A549 (cell line): ENCODE measurements at regions not wholly inside any gene's neighbourhood (a gene's known extent, or its start where the extent isn't known, plus 50 kb on each side); places are given as distances from the start of the nearest gene placed in this dataset.

ENCODE experiments used
- ATAC-seq, 2 experiments: fragments of 200-7000 bp in 1 of 2; fragments of >200 bp in 1 of 2; cut with Nextera tagmentation in 1 of 2; cut with Tn5 transposase in 1 of 2; 3 replicates each; pipeline versions ENCODE4 v1.8.0 to v1.9.1; 2018 to 2020; ENCODE audit warnings: mild to moderate bottlenecking in 1 of 2, moderate library complexity in 1 of 2
- CTCF ChIA-PET: fragments of 300-600 bp; sonication (Branson Sonifier 250); formaldehyde crosslinking; extraction: SDS; loops from one replicate; lab custom pipeline; 2021; ENCODE audit warnings: antibody characterized with exemption, inconsistent platforms; lab: Yijun Ruan, JAX
- POLR2A ChIA-PET: fragments of 350-600 bp; formaldehyde crosslinking; extraction: SDS; loops from one replicate; lab custom pipeline; 2021; ENCODE audit warnings: antibody characterized with exemption, inconsistent platforms; lab: Yijun Ruan, JAX
- DNase-seq, 2 experiments: peaks; one replicate each; pipeline versions ENCODE4 v3.0.0 to v3.0.0-alpha.2; 2011 to 2016; ENCODE audit warnings: low read depth in 1 of 2, low spot score in 1 of 2
- FAIRE-seq: peaks from 2 replicates; lab custom pipeline; 2011; peaks lifted over from hg19 to GRCh38; lab: Jason Lieb, UNC
- H3K27ac ChIP-seq, 2 experiments: fragments of >200 bp; sonication (Bioruptor Twin); formaldehyde crosslinking; 3 replicates each; pipeline ENCODE4 v1.5.1; 2016 to 2017
- H3K4me1 ChIP-seq: fragments of >200 bp; sonication (Bioruptor Twin); formaldehyde crosslinking; 3 replicates; pipeline ENCODE4 v1.6.1; 2016
- H3K4me2 ChIP-seq: fragments of >200 bp; sonication (Bioruptor Twin); formaldehyde crosslinking; 3 replicates; pipeline ENCODE4 v1.6.1; 2016
- H3K4me3 ChIP-seq: fragments of >200 bp; sonication (Bioruptor Twin); formaldehyde crosslinking; 3 replicates; pipeline ENCODE4 v1.5.1; 2016
- H3K9me3 ChIP-seq: fragments of >200 bp; sonication (Bioruptor Twin); formaldehyde crosslinking; 3 replicates; pipeline ENCODE4 v1.6.1; 2016
- BHLHE40 ChIP-seq: IDR thresholded peaks from 2 replicates; pipeline ENCODE4 v1.6.1; 2012; ENCODE audit warnings: low read depth, low read length, inconsistent platforms
- CBX8 ChIP-seq: fragments of 200-600 bp; sonication (generic); IDR thresholded peaks from 2 replicates; pipeline ENCODE4 v1.6.1; 2016
- ESRRA ChIP-seq: fragments of 150-350 bp; IDR thresholded peaks from 2 replicates; pipeline ENCODE4 v1.6.1; 2014; ENCODE audit warnings: mild to moderate bottlenecking, low read length, borderline replicate concordance
- HOXA7 ChIP-seq: fragments of 250-450 bp; sonication (Bioruptor Pico); IDR thresholded peaks from 2 replicates; pipeline ENCODE4 v1.5.0; 2020; ENCODE audit warnings: mild to moderate bottlenecking, moderate library complexity
- JUN ChIP-seq, 2 experiments: fragments of >200 bp; sonication (Bioruptor Twin); formaldehyde crosslinking; IDR thresholded peaks; 2 replicates in 1 of 2; 3 replicates in 1 of 2; pipeline ENCODE4 v1.6.1; 2016 to 2017
- JUNB ChIP-seq: fragments of >200 bp; sonication (Bioruptor Twin); formaldehyde crosslinking; IDR thresholded peaks from 2 replicates; pipeline ENCODE4 v1.6.1; 2016
- KDM1A ChIP-seq: fragments of 200-600 bp; sonication (generic); IDR thresholded peaks from 2 replicates; pipeline ENCODE4 v1.6.1; 2016; ENCODE audit warnings: low read depth, mild to moderate bottlenecking
- KDM5A ChIP-seq: fragments of 200-600 bp; sonication (generic); IDR thresholded peaks from 2 replicates; pipeline ENCODE4 v1.6.1; 2016; ENCODE audit warnings: antibody characterized with exemption, mild to moderate bottlenecking
- MAZ ChIP-seq: fragments of 150-350 bp; IDR thresholded peaks from 2 replicates; pipeline ENCODE4 v1.6.1; 2014; ENCODE audit warnings: antibody characterized with exemption, low read depth, low read length, borderline replicate concordance
- NPAS2 ChIP-seq: fragments of 250-450 bp; sonication (Bioruptor Pico); IDR thresholded peaks from 2 replicates; pipeline ENCODE4 v1.8.0; 2022; ENCODE audit warnings: mild to moderate bottlenecking, moderate library complexity, borderline replicate concordance
- NR3C1 ChIP-seq: fragments of >200 bp; sonication (Bioruptor Twin); formaldehyde crosslinking; IDR thresholded peaks from 3 replicates; pipeline ENCODE4 v1.6.1; 2017
- PBX3 ChIP-seq: IDR thresholded peaks from 2 replicates; pipeline ENCODE4 v1.6.1; 2012
- RARB ChIP-seq: fragments of 250-450 bp; sonication (Bioruptor Pico); IDR thresholded peaks from 2 replicates; pipeline ENCODE4 v1.8.0; 2021; ENCODE audit warnings: mild to moderate bottlenecking, moderate library complexity
- REST ChIP-seq: fragments of 200-600 bp; sonication (generic); IDR thresholded peaks from 2 replicates; pipeline ENCODE4 v1.6.1; 2016; ENCODE audit warnings: antibody characterized with exemption, mild to moderate bottlenecking, moderate library complexity
- RFX5 ChIP-seq: fragments of 450-650 bp; IDR thresholded peaks from 2 replicates; pipeline ENCODE4 v1.7.1; 2014; ENCODE audit warnings: antibody characterized with exemption, mild to moderate bottlenecking, moderate library complexity
- SREBF2 ChIP-seq: fragments of 450-650 bp; IDR thresholded peaks from 2 replicates; pipeline ENCODE4 v1.6.1; 2014; ENCODE audit warnings: mild to moderate bottlenecking, moderate library complexity
- TFCP2L1 ChIP-seq: fragments of 250-450 bp; sonication (Bioruptor Pico); IDR thresholded peaks from 2 replicates; pipeline ENCODE4 v1.5.0; 2021; ENCODE audit warnings: mild to moderate bottlenecking
- ZC3H11A ChIP-seq: fragments of 450-650 bp; IDR thresholded peaks from 2 replicates; pipeline ENCODE4 v1.6.1; 2014; ENCODE audit warnings: antibody characterized with exemption, mild to moderate bottlenecking
- ZSCAN20 ChIP-seq: fragments of 250-450 bp; sonication (Bioruptor Pico); IDR thresholded peaks from 2 replicates; pipeline ENCODE4 v1.8.0; 2022; ENCODE audit warnings: mild to moderate bottlenecking, moderate library complexity
- WGBS: methylation state at CpG from one replicate; pipeline ENCODE4 v1.1.6; 2017; ENCODE audit errors: missing lambda C conversion rate; 5-methylcytosine and 5-hydroxymethylcytosine counted together

GRCh38 chr2:174648896-174649295 lies 51.3 kb upstream of the WIPF1 start:
- DNase-seq = no peak
- TF ChIP-seq CBX8 (no peak), MAZ (no peak), JUN (IDR thresholded peaks at IDR 0.05) (no peak), ZSCAN20 (CRISPR knock-in tag) (no peak), JUNB (no peak), PBX3 (no peak), TFCP2L1 (no peak), REST (no peak), HOXA7 (CRISPR knock-in tag) (no peak), NR3C1 (no peak), KDM1A (no peak), BHLHE40 (no peak), ESRRA (no peak), RFX5 (no peak), SREBF2 (no peak), KDM5A (no peak), RARB (CRISPR knock-in tag) (no peak), NPAS2 (CRISPR knock-in tag) (no peak), ZC3H11A (no peak)
- 89% methylated on average over 4 of the region's 4 CpGs for WGBS
- ChIA-PET CTCF (no interaction called here), POLR2A (no interaction called here)
- Histone ChIP-seq H3K4me1 (no peaks in the 10 kb centered on the region), H3K27ac (no peak overlapping the region), H3K9me3 (peaks cover 6% of the 10 kb centered on the region; the same call in 1 of the 3 replicates), H3K4me3 (no peak overlapping the region), H3K4me2 (no peak overlapping the region)
- FAIRE-seq = no peak
- no peak for ATAC-seq
